ENCODE measurements at regions not wholly inside any gene's neighbourhood (a gene's known extent, or its start where the extent isn't known, plus 50 kb on each side); places are given as distances from the start of the nearest gene placed in this dataset.
"Not testable (repeated sequence)": the region's sequence is repeated elsewhere in the genome, so short reads cannot be mapped to it uniquely, and the experiment has no call there.

DNA sequence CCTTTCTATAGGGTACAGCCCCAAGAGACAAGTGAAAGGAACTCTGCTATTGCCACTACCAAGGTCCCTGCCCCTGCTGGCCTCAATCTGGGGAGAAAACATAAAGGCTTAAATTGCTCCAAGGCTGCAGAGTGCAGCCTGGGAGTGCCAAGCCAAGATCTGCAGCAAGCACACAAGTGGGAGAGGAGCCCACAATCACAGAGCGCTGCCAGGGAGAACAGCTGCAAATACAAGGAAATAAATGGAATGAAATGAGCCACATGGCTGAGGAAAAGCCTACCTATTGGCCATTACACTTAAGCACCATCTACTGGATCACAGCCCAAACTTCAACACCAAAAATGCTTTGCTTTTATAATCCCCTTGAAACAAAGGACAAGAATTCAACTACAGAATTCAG is 582.4 kb downstream of the FAM133A start:
- Histone ChIP-seq H3K36me3 (ENCODE audit: control insufficient read depth, insufficient read depth, low read length) (no peaks in the 10 kb centered on the region), H3K4me3 (ENCODE audit: low read depth, low read length) (no peak overlapping the region), H3K27me3 (ENCODE audit: control insufficient read depth, insufficient read depth, low read length) (no peaks in the 10 kb centered on the region)
- TF ChIP-seq CTCF (IDR thresholded peaks at IDR 0.05; ENCODE audit: insufficient read depth, low read length, poor library complexity, severe bottlenecking) = no peak
- DNase-seq (ENCODE audit: low read depth) = no peak

GRCh38 chrX:94265323-94265722 is 591.3 kb downstream of the FAM133A start:
- Histone ChIP-seq H3K36me3 (ENCODE audit: control insufficient read depth, insufficient read depth, low read length) (no peaks in the 10 kb centered on the region), H3K4me3 (ENCODE audit: low read depth, low read length) (no peak overlapping the region), H3K27me3 (ENCODE audit: control insufficient read depth, insufficient read depth, low read length) (no peaks in the 10 kb centered on the region)
- no peak for DNase-seq (ENCODE audit: low read depth)
- TF ChIP-seq CTCF (IDR thresholded peaks at IDR 0.05; ENCODE audit: insufficient read depth, low read length, poor library complexity, severe bottlenecking) = no peak

- no peak for TF ChIP-seq CTCF (IDR thresholded peaks at IDR 0.05; ENCODE audit: insufficient read depth, low read length, poor library complexity, severe bottlenecking)
- DNase-seq (ENCODE audit: low read depth) = no peak
- no peaks in the 10 kb centered on the region for H3K27me3 ChIP-seq (ENCODE audit: control insufficient read depth, insufficient read depth, low read length)
- H3K4me3 ChIP-seq (ENCODE audit: low read depth, low read length) = no peak overlapping the region
- no peaks in the 10 kb centered on the region for H3K36me3 ChIP-seq (ENCODE audit: control insufficient read depth, insufficient read depth, low read length)
Observed at GRCh38 chrX:94288325-94288724, 614.3 kb downstream of the FAM133A start.

- no peak for DNase-seq (ENCODE audit: low read depth)
- Histone ChIP-seq H3K4me3 (ENCODE audit: low read depth, low read length) (no peak overlapping the region), H3K36me3 (ENCODE audit: control insufficient read depth, insufficient read depth, low read length) (no peaks in the 10 kb centered on the region), H3K27me3 (ENCODE audit: control insufficient read depth, insufficient read depth, low read length) (no peaks in the 10 kb centered on the region)
- TF ChIP-seq CTCF (IDR thresholded peaks at IDR 0.05; ENCODE audit: insufficient read depth, low read length, poor library complexity, severe bottlenecking) = no peak
Observed at GRCh38 chrX:94288972-94289371, 615.0 kb downstream of the FAM133A start.

DNA sequence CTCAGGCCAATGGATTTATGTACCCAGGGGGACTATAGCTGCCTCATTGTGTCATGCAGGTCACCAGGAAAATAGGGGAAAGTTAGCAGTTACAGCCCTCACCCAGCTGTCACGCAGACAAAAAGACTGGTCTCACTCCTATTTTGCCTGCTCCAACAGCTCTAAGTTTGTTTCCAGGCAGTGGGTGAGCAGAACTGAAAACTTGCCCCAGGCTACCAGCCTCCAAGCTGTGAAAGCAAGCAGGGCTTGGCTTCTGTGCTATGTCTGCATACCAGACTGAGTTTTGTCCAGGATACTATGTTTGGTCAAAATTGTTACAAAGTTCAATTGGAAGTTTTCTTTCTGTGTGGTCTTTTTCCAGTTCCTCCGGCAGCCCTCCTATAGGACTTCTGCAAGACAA is 628.4 kb downstream of the FAM133A start:
- H3K27me3 ChIP-seq (ENCODE audit: control insufficient read depth, insufficient read depth, low read length) = no peaks in the 10 kb centered on the region
- DNase-seq (ENCODE audit: low read depth) = no peak
- TF ChIP-seq CTCF (IDR thresholded peaks at IDR 0.05; ENCODE audit: insufficient read depth, low read length, poor library complexity, severe bottlenecking) = no peak
- H3K36me3 ChIP-seq (ENCODE audit: control insufficient read depth, insufficient read depth, low read length) = no peaks in the 10 kb centered on the region
- no peak overlapping the region for H3K4me3 ChIP-seq (ENCODE audit: low read depth, low read length)

- Histone ChIP-seq H3K4me3 (ENCODE audit: low read depth, low read length) (no peak overlapping the region), H3K36me3 (ENCODE audit: control insufficient read depth, insufficient read depth, low read length) (no peaks in the 10 kb centered on the region), H3K27me3 (ENCODE audit: control insufficient read depth, insufficient read depth, low read length) (no peaks in the 10 kb centered on the region)
- no peak for DNase-seq (ENCODE audit: low read depth)
- no peak for TF ChIP-seq CTCF (IDR thresholded peaks at IDR 0.05; ENCODE audit: insufficient read depth, low read length, poor library complexity, severe bottlenecking)
Observed at GRCh38 chrX:94329182-94329581, 655.2 kb downstream of the FAM133A start.

DNA sequence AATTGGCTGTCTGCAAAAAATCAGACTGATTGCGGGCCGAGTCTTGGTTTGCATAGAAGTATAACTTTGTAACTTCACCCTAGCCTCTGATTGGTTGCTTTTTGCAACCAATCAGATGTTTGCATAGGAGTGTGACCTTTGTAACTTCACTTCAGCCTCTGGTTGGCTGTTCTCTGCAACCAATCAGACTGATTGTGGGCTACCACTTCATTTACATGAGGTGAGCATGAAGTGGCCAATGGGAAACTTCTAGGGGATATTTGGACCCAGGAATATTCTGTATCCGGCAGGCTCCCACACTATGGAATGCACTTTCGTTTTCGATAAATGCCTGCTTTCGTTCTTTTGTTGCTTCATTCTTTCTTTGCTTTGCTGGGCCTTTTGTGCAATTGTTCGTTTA is 667.7 kb downstream of the FAM133A start:
- DNase-seq (ENCODE audit: low read depth); H3K4me3 ChIP-seq (ENCODE audit: low read depth, low read length); H3K36me3 ChIP-seq (ENCODE audit: control insufficient read depth, insufficient read depth, low read length); H3K27me3 ChIP-seq (ENCODE audit: control insufficient read depth, insufficient read depth, low read length): not testable (repeated sequence)
